Stimulated activated CD4-positive, alpha-beta T cell treated with anti-CD3 and anti-CD28 coated beads, TNF-alpha, amount 100 ng/mL, for 4 hours (primary cell): ENCODE measurements at regions not wholly inside any gene's neighbourhood (a gene's known extent, or its start where the extent isn't known, plus 50 kb on each side); places are given as distances from the start of the nearest gene placed in this dataset.

Experiments
- DNase-seq, 3 experiments: peaks; one replicate each; pipeline ENCODE4 v3.0.0-alpha.2; 2020; ENCODE audit warnings: low read depth in 3 of 3

DNA sequence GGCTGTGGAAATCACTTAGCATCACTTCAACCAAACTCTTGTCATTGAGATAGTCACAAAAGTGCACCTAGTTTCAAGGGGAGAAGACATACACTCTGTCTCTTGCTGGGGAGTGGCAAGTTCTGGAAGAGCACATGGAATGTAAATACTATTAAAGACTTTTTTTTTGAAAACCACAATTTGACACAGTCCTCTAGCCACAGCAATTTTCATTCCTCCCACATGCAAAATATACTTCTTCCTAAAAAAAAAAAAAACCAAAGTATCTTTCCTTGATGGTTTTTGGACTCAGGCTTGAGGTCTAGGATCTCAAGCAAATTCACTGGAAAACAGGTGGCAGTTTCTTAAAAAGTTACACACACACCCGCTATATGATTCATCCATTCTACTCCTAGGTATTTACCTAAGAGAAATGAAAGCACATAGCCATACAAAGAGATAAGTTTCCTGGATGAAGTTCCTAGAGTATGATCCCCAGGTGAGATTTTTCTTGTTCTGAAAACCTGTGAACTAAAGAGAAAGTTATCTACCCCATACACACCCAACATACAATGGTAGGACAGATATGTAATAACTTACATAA lies 295.8 kb downstream of the SP3 start:
- no peak for DNase-seq

- no peak for DNase-seq
Observed at GRCh38 chr2:173669888-173670287, 295.3 kb downstream of the SP3 start.

- no peak for DNase-seq
Observed at GRCh38 chr2:173672573-173673340, 292.4 kb downstream of the SP3 start.

DNA sequence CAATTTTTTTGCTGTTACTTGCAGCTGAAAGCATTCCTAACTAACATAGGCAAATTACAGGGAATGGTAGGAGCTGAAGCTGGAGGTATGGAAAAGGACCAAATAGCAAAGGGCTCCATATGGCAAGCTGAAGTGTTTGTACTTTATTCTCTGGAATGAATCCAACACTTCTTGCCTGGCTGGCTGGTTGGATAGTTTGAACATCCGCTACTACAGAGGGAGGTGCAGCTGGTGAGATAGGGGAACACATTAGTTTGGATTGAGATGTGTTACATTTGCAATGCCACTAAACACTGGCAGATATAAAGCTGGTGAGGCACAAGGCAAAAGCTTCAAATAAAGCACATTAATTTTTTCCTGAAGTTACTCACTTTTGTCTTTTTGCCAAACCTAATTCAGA lies 291.5 kb downstream of the SP3 start:
- no peak for DNase-seq

GRCh38 chr2:173676647-173677046 lies 288.5 kb downstream of the SP3 start:
- no peak for DNase-seq

- DNase-seq = no peak
Observed at GRCh38 chr2:173678186-173678585, 287.0 kb downstream of the SP3 start.

GRCh38 chr2:173680574-173680973 lies 284.6 kb downstream of the SP3 start:
- DNase-seq = no peak

DNA sequence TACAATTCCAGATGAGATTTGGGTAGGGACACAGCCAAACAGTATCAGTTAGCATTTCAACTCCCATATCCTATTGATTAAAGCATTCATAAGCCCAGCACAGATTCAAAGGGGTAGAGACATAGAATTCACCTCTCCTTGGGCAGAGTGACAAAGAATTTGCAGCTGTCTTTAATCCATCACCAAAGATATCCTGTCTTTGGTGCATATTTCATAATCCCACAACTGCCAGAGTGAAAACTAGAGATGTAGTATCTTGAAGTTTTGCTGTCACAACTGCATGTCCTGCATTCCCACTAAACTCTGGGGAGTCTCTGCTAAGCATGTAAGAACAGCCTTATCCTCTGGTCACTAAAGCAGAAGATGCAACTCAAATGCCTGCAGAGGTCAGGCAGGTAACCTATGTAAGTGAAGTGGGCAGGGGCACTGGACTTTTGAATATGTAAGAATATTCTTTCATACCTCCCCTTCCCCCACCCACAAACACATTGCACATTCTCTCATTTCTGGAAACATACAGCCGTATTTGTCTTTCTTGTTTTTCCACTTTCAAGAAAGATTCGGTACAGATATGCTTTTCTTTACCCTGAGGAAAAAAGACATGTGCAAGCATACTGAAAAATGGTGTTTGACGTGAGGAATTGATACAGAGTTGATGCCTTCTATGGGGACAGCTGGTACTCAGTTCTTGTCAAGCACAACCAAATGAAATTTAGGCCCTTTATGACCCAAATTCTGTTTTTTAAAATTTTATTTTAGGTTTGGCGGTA lies 283.1 kb downstream of the SP3 start:
- DNase-seq = no peak

DNA sequence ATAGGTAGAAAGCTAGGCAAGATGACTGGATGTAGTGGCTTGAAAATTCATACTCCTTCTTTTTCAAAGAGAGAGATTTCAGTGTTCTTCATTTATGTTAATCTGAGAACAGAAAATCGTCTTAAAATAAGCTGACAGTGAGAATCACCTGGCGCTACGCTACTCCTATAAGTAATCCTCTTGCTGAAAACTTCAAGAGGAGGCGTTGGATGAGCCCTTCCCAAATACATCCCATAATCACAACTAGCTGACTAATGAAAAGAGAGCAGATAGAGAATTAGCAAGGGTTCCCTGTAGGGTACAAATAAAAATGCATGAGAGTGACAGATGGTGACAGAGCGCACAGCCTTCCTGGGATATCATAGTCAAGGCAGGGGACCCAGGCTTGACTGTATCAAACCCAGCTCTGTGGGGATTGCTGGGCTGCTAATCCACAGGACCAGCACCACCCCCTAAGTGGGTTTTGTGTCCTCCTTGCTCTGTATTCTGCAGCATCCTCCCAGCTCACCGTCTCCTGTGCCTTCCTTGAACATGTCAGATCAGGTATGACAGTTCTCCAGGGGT lies 280.2 kb downstream of the SP3 start:
- DNase-seq = no peak

DNA sequence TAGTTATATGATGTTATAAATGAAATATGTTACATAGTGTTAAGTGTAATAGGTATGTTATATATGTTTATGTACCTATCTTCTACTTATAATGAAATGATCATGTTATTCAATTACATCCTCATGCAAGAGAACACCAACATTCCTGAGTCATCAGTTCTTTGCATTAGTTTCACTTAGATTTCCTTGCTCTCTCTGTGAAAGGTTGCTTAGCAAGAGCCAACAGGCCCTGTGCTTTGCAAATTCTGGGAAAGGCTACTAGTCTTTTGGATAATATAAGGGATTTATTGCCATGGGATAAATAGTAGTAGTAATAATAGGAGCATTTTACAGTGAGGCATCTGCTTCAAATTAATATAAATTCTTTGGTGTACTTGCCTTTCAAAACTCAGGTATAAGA lies 274.8 kb downstream of the SP3 start:
- DNase-seq = no peak

- no peak for DNase-seq
Observed at GRCh38 chr2:173692068-173692467, 273.1 kb downstream of the SP3 start.

DNA sequence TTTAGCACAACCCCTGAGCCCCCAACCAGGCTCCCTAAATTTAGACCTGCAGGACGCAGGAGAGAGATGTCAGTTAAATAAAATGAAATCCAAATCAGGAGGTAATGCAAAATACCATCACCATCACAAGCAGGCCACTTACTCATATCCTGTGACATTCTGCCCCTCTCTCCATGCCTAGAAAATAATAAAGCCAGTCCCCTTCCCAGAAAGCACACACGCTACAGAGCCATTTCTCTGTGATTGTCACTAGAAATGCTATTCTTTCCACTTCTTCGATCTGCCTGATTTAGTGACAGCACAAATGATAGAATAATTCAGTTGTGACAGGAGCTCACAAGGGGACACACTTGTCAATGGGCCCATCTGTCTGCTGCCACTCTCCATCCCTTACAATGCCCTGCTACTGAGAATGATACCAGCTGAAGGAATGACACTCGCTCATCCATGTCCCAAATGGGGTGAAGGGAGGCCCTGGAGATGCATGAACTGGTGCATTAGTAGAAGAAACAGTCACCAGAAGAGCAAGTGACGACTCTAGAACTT lies 272.1 kb downstream of the SP3 start:
- DNase-seq = no peak

- DNase-seq = no peak
Observed at GRCh38 chr2:173696274-173696673, 268.9 kb downstream of the SP3 start.

GRCh38 chr2:173697929-173698328 lies 267.2 kb downstream of the SP3 start:
- DNase-seq = no peak

GRCh38 chr2:173705656-173706055 lies 259.5 kb downstream of the SP3 start:
- no peak for DNase-seq

DNA sequence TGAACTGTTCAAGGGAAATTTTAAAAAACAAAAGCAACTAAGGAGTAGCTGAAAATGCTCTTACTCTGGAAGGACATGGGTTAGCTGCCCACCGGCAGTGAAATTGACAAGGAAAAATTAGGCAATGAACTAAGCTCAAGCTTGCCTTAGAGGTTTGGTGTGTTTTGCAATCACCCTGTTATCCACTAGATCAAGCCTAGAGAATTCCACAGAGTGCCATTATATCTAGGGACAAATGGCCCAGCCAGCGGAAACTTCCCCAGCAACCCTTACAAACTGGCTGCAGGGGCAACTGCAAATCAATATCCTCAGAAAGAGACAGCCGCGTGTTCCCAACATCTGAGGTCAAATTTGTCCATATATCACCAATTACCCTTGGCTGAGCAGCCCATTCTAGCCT lies 258.2 kb downstream of the SP3 start:
- DNase-seq = no peak

- DNase-seq = no peak
Observed at GRCh38 chr2:173708806-173709205, 256.4 kb downstream of the SP3 start.

DNA sequence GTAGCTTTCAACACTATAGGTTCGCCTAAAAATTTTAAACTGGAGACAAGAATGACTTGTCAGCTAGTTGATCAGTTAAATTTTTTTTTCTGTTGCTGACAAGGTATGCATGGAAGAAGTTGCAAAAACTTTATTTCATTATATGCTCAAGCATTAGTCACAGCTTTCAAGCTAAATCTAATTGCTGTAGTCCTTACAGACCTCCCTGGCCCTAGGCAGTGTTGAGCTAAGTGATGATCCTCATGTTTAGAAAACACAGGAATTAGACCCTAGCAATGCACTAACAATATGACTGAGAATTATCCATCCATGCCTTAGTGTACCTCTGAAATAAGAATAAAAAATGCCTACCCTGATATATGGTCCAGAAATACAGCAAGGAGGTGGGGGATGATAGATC lies 253.4 kb downstream of the SP3 start:
- no peak for DNase-seq

GRCh38 chr2:173713904-173714555 lies 251.1 kb downstream of the SP3 start:
- DNase-seq = no peak

GRCh38 chr2:173715441-173715840 lies 249.7 kb downstream of the SP3 start:
- DNase-seq = no peak

- DNase-seq = no peak
Observed at GRCh38 chr2:173716458-173717052, 248.6 kb downstream of the SP3 start.
